GM06990 (cell line): ENCODE measurements at regions not wholly inside any gene's neighbourhood (a gene's known extent, or its start where the extent isn't known, plus 50 kb on each side); places are given as distances from the start of the nearest gene placed in this dataset.
"Not testable (repeated sequence)": the region's sequence is repeated elsewhere in the genome, so short reads cannot be mapped to it uniquely, and the experiment has no call there.

Experiments used
- DNase-seq: peaks from one replicate; pipeline ENCODE4 v3.0.0-alpha.2; 2011; ENCODE audit not compliant: insufficient read length; ENCODE audit errors: extremely low read depth
- H3K27me3 ChIP-seq: replicated peaks from 2 replicates; pipeline ENCODE4 v1.6.0; 2011; ENCODE audit warnings: low read length; ENCODE audit not compliant: control insufficient read depth, insufficient read depth
- H3K36me3 ChIP-seq: 2 replicates; pipeline ENCODE4 v1.5.1; 2011; ENCODE audit warnings: low read length; ENCODE audit not compliant: control insufficient read depth, insufficient read depth
- H3K4me3 ChIP-seq: replicated peaks from 2 replicates; pipeline ENCODE4 v1.5.1; 2011; ENCODE audit warnings: low read depth, mild to moderate bottlenecking, control low read depth, low read length
- CTCF ChIP-seq: IDR thresholded peaks from 2 replicates; pipeline ENCODE4 v1.5.1; 2011; ENCODE audit warnings: low read length, control low read depth, mild to moderate bottlenecking, inconsistent platforms; ENCODE audit not compliant: insufficient read depth, poor library complexity, severe bottlenecking

- no peak for TF ChIP-seq CTCF
- no peak overlapping the region for H3K4me3 ChIP-seq
- DNase-seq: no peak
- H3K27me3 ChIP-seq: no peaks in the 10 kb centered on the region
- no peaks in the 10 kb centered on the region for H3K36me3 ChIP-seq
Measured at GRCh38 chr9:135379540-135380267, 99.9 kb upstream of the PPP1R26 start.

GRCh38 chr9:135380311-135380960 is 99.1 kb upstream of the PPP1R26 start:
- H3K36me3 ChIP-seq: no peaks in the 10 kb centered on the region
- TF ChIP-seq CTCF: no peak
- H3K27me3 ChIP-seq: no peaks in the 10 kb centered on the region
- H3K4me3 ChIP-seq: no peak overlapping the region
- DNase-seq: no peak

GRCh38 chr9:135381762-135382310 is 97.7 kb upstream of the PPP1R26 start:
- no peak for TF ChIP-seq CTCF
- no peak for DNase-seq
- H3K27me3 ChIP-seq: no peaks in the 10 kb centered on the region
- H3K36me3 ChIP-seq: no peaks in the 10 kb centered on the region
- no peak overlapping the region for H3K4me3 ChIP-seq

- DNase-seq: no peak
- no peaks in the 10 kb centered on the region; the same call in 1 of the 2 replicates for H3K27me3 ChIP-seq
- no peak for TF ChIP-seq CTCF
- no peak overlapping the region for H3K4me3 ChIP-seq
- no peaks in the 10 kb centered on the region for H3K36me3 ChIP-seq
Measured at GRCh38 chr9:135384226-135384625, 95.4 kb upstream of the PPP1R26 start.

GRCh38 chr9:135384815-135385405 is 94.7 kb upstream of the PPP1R26 start:
- not testable (repeated sequence) for H3K27me3 ChIP-seq, H3K36me3 ChIP-seq, H3K4me3 ChIP-seq, DNase-seq

GRCh38 chr9:135385793-135386192 is 93.8 kb upstream of the PPP1R26 start:
- no peak overlapping the region for H3K4me3 ChIP-seq
- DNase-seq: no peak
- no peaks in the 10 kb centered on the region for H3K36me3 ChIP-seq
- TF ChIP-seq CTCF: no peak
- no peaks in the 10 kb centered on the region; the same call in 1 of the 2 replicates for H3K27me3 ChIP-seq
